Ishikawa (cell line): ENCODE measurements at regions not wholly inside any gene's neighbourhood (a gene's known extent, or its start where the extent isn't known, plus 50 kb on each side); places are given as distances from the start of the nearest gene placed in this dataset.

Experiments used
- CEBPB ChIP-seq: IDR thresholded peaks from 2 replicates; pipeline ENCODE4 v1.6.1; 2012
- CREB1 ChIP-seq: IDR thresholded peaks from 2 replicates; pipeline ENCODE4 v1.6.1; 2012; ENCODE audit warnings: low read depth
- EGR1 ChIP-seq: IDR thresholded peaks from 2 replicates; pipeline ENCODE4 v1.6.1; 2012
- EP300 ChIP-seq: IDR thresholded peaks from 2 replicates; pipeline ENCODE4 v1.6.1; 2012; ENCODE audit warnings: borderline replicate concordance
- FOXM1 ChIP-seq: IDR thresholded peaks from 2 replicates; pipeline ENCODE4 v1.6.1; 2012; ENCODE audit warnings: low read depth, borderline replicate concordance
- MAX ChIP-seq: IDR thresholded peaks from 2 replicates; pipeline ENCODE4 v1.6.1; 2012
- NFIC ChIP-seq: IDR thresholded peaks from 2 replicates; pipeline ENCODE4 v1.6.1; 2012
- RAD21 ChIP-seq: IDR thresholded peaks from 2 replicates; pipeline ENCODE4 v1.6.1; 2012; ENCODE audit warnings: low read depth
- REST ChIP-seq: IDR thresholded peaks from 2 replicates; pipeline ENCODE4 v1.6.1; 2012; ENCODE audit warnings: low read depth, mild to moderate bottlenecking
- TAF1 ChIP-seq: IDR thresholded peaks from 2 replicates; pipeline ENCODE4 v1.6.1; 2012; ENCODE audit warnings: low read depth, mild to moderate bottlenecking
- TCF12 ChIP-seq: IDR thresholded peaks from 2 replicates; pipeline ENCODE4 v1.6.1; 2012; ENCODE audit warnings: low read depth
- TEAD4 ChIP-seq: IDR thresholded peaks from 2 replicates; pipeline ENCODE4 v1.6.1; 2012
- USF1 ChIP-seq: IDR thresholded peaks from 2 replicates; pipeline ENCODE4 v1.6.1; 2012
- YY1 ChIP-seq: IDR thresholded peaks from 2 replicates; pipeline ENCODE4 v1.6.1; 2012; ENCODE audit warnings: low read depth
- ZBTB7A ChIP-seq: IDR thresholded peaks from 2 replicates; pipeline ENCODE4 v1.6.1; 2012; ENCODE audit warnings: low read depth

- TF ChIP-seq RAD21, result no peak
- TF ChIP-seq FOXM1, result no peak
- TF ChIP-seq EP300, result no peak
- TF ChIP-seq TEAD4, result no peak
- TF ChIP-seq EGR1, result no peak
- no peak for TF ChIP-seq YY1
- TF ChIP-seq REST, result no peak
- TF ChIP-seq NFIC, result no peak
- no peak for TF ChIP-seq MAX
- TF ChIP-seq CREB1, result no peak
- TF ChIP-seq USF1, result no peak
- TF ChIP-seq TAF1, result no peak
- no peak for TF ChIP-seq TCF12
- TF ChIP-seq ZBTB7A, result no peak
- no peak for TF ChIP-seq CEBPB
Observed at GRCh38 chr6:40714576-40715564, 127.7 kb upstream of the LRFN2 start.

GRCh38 chr6:40714143-40714542 is 127.0 kb upstream of the LRFN2 start:
- TF ChIP-seq CEBPB (no peak), EP300 (no peak), TCF12 (no peak), ZBTB7A (no peak), MAX (no peak), REST (peak; percentile 48; the same call in 1 of the 2 replicates)

GRCh38 chr6:40713002-40713719 is 126.0 kb upstream of the LRFN2 start:
- no peak for TF ChIP-seq MAX
- no peak for TF ChIP-seq TEAD4
- TF ChIP-seq TCF12, result no peak

- TF ChIP-seq RAD21, result no peak
- TF ChIP-seq CREB1, result no peak
- TF ChIP-seq TAF1, result no peak
- TF ChIP-seq USF1, result no peak
- TF ChIP-seq TCF12, result no peak
- TF ChIP-seq CEBPB, result no peak
- TF ChIP-seq ZBTB7A, result no peak
- no peak for TF ChIP-seq REST
- no peak for TF ChIP-seq NFIC
- TF ChIP-seq EP300, result no peak
- TF ChIP-seq EGR1, result no peak
- no peak for TF ChIP-seq YY1
- no peak for TF ChIP-seq TEAD4
- TF ChIP-seq MAX, result no peak
- no peak for TF ChIP-seq FOXM1
Observed at GRCh38 chr6:40710626-40711330, 123.6 kb upstream of the LRFN2 start.
